Tongue (tissue), 1 donor: ENCODE measurements at regions not wholly inside any gene's neighbourhood (a gene's known extent, or its start where the extent isn't known, plus 50 kb on each side); places are given as distances from the start of the nearest gene placed in this dataset.
"Not testable (repeated sequence)": the region's sequence is repeated elsewhere in the genome, so short reads cannot be mapped to it uniquely, and the experiment has no call there.

Source experiments
- DNase-seq: peaks from one replicate; pipeline ENCODE4 v3.0.0-alpha.2; 2015

GRCh38 chr7:119888251-119888650, 384.7 kb upstream of the KCND2 start:
- no peak for DNase-seq

DNA sequence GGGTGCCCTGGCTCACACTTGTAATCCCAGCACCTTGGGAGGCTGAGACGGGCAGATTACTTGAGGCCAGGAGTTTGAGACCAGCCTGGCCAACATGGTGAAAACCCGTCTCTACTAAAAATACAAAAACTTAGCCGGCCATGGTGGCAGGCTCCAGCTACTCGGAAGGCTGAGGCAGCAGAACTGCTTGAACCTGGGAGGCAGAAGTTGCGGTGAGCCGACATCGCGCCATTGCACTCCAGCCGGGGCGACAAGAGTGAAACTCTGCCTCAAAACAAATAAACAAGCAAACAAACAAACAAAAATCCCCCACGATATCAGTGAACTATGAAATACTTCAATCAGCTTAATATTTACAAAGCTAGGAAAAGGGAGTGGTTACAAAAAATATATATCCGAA, 382.3 kb upstream of the KCND2 start:
- DNase-seq = no peak

GRCh38 chr7:119895320-119895719, 377.7 kb upstream of the KCND2 start:
- DNase-seq = no peak

DNA sequence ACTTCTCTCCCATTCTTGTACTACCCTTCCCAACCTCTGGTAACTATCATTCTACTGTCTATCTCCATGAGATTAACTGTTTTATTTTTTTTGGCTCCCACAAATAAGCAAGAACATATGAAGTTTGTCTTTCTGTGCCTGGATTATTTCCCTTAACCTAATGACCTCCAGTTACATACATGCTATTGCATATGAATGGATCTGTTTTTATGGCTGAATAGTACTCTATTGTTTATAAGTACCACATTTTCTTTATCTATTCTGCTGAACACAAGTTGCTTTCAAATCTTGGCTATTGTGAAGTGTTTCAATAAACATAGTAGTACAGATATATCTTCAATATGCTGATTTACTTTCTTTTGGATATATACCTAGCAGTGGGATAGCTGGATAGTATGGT, 376.6 kb upstream of the KCND2 start:
- no peak for DNase-seq

DNA sequence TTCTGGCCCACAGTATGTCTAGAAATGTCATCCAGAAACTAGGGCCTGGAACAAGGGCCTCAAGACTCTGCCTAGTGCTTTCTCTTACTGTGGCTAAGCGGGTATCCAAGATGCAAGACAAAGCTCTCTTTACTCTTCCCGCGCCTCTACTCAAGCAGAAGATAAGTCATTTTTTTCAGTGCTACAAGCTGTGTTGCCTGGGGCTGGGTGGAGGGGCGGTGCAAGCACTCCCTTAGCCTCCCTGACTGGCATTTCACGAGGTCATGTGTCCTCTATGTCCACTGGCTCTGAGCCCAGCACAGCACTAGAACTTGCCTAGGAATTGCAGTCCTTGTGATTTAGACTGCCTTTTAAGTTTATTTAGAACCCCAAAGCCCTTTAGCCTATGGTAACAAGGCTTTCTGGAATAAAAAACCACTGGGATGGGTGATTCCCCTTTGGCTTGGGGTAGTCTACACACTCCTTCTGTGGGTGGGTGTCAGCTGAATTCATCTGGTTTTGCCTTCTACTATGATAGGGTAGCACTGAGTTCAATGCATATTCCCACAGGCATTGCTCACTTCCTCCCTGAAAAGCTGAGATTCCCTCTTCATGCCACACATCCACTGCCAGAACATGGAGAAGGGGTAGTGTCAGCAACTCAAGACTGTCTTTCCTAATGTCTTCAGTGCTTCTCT, 371.8 kb upstream of the KCND2 start:
- DNase-seq = no peak

DNA sequence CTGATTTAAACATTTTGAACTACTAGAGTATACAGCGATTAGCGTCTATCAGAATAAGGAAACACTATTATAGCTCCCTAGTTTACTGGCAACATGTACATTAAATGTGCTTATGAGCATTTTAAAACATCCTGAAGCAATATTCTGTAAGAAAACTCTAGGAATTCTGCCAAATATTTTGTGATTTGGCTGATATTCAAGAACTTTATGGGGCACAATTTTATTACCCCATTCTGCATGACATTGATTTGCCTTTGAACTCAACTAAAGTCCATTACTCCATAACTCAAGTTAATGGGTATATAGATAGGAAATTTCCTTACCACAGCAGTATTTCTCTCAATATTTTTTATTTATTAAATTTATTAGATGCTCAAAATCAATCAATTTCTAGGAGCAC, 369.9 kb upstream of the KCND2 start:
- DNase-seq = no peak

GRCh38 chr7:119905495-119905894, 367.5 kb upstream of the KCND2 start:
- no peak for DNase-seq

- DNase-seq = no peak
These were observed 364.0 kb upstream of the KCND2 start for GRCh38 chr7:119908948-119909347.

GRCh38 chr7:119914119-119914518, 358.9 kb upstream of the KCND2 start:
- not testable (repeated sequence) for DNase-seq

DNA sequence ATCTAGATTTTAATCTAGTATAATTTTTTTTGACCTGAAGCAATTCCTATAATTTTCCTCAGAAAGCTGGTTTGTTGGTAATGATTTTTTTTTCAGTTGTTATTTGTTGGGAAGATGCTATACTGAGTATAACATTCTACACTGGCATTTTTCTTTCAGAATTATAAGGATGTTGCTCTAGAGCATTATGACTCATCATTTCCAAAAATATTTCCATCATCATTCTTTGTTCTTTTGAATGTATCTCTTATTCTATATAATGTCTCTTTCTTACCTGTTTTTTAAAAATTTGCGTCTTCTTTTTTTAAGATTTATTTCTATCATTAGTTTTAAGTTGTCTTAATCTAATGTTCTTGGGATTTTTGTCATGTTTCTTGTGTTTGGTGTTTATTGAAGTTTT, 356.5 kb upstream of the KCND2 start:
- no peak for DNase-seq

GRCh38 chr7:119918185-119918584, 354.8 kb upstream of the KCND2 start:
- DNase-seq = no peak

- no peak for DNase-seq
These were observed 353.0 kb upstream of the KCND2 start for GRCh38 chr7:119919986-119920385.

DNA sequence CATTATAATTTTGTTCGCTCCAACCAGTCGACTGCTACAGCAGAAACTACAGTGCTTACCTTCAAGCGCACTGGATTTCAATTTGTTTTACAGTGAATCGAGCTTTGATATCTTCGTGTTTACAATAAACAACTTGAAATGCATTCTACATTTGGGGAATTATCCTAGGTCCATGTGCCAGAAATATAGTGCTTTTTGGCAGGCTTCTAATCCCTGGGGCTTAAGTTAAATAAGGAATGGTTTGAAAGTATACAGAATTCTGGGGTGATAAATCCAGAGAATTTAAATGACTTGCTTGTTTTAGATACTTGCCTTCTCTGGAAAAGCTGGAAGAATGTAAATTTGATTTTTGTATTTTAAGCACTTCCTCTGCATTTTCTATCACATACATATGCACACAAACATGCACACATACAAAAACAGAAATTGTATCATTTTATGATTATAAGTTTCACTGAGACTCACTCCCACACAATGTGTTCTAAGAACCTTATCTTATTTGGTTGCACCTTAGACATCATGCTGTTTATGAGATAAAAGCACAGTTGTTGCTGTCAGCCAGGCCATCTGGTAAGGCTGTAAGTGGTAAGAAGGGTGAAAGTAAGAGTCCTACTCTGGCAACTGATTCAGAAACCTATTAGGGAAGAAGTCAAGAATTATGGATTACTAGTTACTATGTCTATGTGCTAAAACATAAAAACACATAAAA, 347.2 kb upstream of the KCND2 start:
- no peak for DNase-seq

DNA sequence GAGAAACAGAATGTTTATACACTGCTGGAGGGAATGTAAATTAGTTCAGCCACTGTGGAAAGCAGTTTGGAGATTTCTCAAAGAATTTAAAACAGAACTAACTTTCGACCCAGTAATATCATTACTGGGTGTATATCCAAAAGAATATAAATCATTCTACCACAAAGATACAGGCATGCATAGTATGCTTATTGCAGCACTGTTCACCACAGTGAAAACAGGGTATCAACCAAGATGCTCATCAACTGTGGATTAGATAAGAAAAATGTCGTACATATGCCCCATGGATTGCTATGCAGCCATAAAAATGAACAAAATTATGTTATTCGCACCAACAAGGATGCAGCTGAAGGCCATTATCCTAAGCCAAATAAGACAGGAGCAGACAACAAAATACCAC, 343.1 kb upstream of the KCND2 start:
- DNase-seq = no peak

DNA sequence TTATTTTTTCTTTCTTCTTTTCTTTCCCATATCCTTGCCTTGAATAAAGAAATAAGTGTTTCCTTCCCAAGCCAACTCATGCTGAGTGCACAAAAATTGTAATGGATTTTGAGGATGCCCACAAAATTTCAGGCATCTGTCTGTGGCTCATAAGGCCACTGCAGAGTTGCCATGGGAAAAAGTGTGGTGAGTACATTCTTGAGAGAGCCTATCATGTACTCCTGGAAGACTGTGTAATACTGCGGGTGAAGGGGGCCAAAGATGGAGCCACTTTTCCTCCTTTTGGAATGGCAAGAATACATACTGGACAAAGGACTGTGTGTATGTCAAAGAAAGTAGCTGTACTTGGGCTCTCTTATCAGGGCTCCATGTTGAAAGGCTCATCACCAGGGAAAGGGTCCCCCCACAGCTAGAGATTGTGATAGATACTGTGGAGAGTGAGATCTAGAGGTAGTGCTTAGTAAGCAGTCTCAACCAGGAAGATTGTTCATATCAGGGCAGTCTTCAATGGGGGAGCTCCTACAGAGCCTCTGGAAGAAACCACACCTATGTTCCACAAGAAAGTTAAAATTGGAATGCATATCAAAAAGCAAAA, 341.6 kb upstream of the KCND2 start:
- no peak for DNase-seq

DNA sequence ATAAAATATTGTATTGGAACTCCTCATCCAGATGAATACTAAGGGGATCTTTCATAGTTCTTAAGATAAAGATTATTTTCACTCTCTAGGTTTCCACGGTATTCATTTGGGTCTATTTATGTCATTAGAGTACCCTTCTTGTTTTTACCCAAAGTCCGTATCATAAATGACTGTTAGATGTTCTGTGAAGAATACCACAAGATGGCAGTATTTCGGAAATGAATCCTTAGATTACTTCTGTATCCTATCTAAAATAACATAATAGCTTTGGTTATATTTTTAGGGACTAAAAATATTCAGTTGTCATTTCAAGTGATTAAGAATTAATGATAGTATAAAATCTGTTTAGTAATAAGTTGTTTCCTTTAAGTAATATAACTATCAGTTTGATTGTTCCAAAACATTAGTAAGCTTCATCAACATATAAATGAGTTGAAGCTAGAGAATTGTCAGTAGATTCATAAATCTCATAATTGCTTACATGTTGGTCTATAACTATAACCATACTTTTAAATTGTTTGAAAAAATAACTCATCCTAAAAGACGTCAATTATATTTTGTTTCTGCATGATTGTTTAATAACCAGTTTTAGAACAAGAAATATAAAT, 337.5 kb upstream of the KCND2 start:
- peak; percentile 61 for DNase-seq

- DNase-seq = no peak
These were observed 336.1 kb upstream of the KCND2 start for GRCh38 chr7:119936836-119937235.

- DNase-seq = no peak
These were observed 335.2 kb upstream of the KCND2 start for GRCh38 chr7:119937745-119938144.

- DNase-seq = no peak
These were observed 328.9 kb upstream of the KCND2 start for GRCh38 chr7:119943942-119944600.

GRCh38 chr7:119944601-119944972, 328.4 kb upstream of the KCND2 start:
- DNase-seq = no peak

- no peak for DNase-seq
These were observed 327.2 kb upstream of the KCND2 start for GRCh38 chr7:119945822-119946221.

- no peak for DNase-seq
These were observed 323.9 kb upstream of the KCND2 start for GRCh38 chr7:119949053-119949452.
